ENCODE measurements at regions not wholly inside any gene's neighbourhood (a gene's known extent, or its start where the extent isn't known, plus 50 kb on each side); places are given as distances from the start of the nearest gene placed in this dataset.

- no peak for DNase-seq
These were observed 275.5 kb downstream of the MAP2K4 start for GRCh38 chr17:12296209-12296625.

GRCh38 chr17:12301551-12301950, 280.9 kb downstream of the MAP2K4 start:
- no peak for DNase-seq

- no peak for DNase-seq
These were observed 282.0 kb downstream of the MAP2K4 start for GRCh38 chr17:12302711-12303110.

- no peak for DNase-seq
These were observed 290.1 kb downstream of the MAP2K4 start for GRCh38 chr17:12310811-12311210.

GRCh38 chr17:12312692-12313091, 292.0 kb downstream of the MAP2K4 start:
- no peak for DNase-seq

GRCh38 chr17:12313786-12314185, 293.1 kb downstream of the MAP2K4 start:
- DNase-seq: no peak

GRCh38 chr17:12316021-12316420, 295.3 kb downstream of the MAP2K4 start:
- DNase-seq: no peak

GRCh38 chr17:12318571-12319266, 298.0 kb downstream of the MAP2K4 start:
- no peak for DNase-seq

- DNase-seq: no peak
These were observed 299.6 kb downstream of the MAP2K4 start for GRCh38 chr17:12320286-12320685.

GRCh38 chr17:12328204-12328603, 307.5 kb downstream of the MAP2K4 start:
- no peak for DNase-seq

GRCh38 chr17:12330456-12330855, 309.8 kb downstream of the MAP2K4 start:
- no peak for DNase-seq

GRCh38 chr17:12341328-12341727, 320.7 kb downstream of the MAP2K4 start:
- no peak for DNase-seq

- no peak for DNase-seq
These were observed 321.5 kb downstream of the MAP2K4 start for GRCh38 chr17:12342161-12342560.

GRCh38 chr17:12342609-12343435, 322.1 kb downstream of the MAP2K4 start:
- no peak for DNase-seq

- DNase-seq: no peak
These were observed 317.2 kb upstream of the MYOCD start for GRCh38 chr17:12348476-12348875.

GRCh38 chr17:12349297-12349696, 316.4 kb upstream of the MYOCD start:
- DNase-seq: no peak

- no peak for DNase-seq
These were observed 313.6 kb upstream of the MYOCD start for GRCh38 chr17:12352127-12352526.

GRCh38 chr17:12357600-12357999, 308.1 kb upstream of the MYOCD start:
- no peak for DNase-seq

- no peak for DNase-seq
These were observed 307.2 kb upstream of the MYOCD start for GRCh38 chr17:12358477-12358876.

- no peak for DNase-seq
These were observed 302.7 kb upstream of the MYOCD start for GRCh38 chr17:12362853-12363455.

GRCh38 chr17:12365805-12366204, 299.9 kb upstream of the MYOCD start:
- no peak for DNase-seq

- no peak for DNase-seq
These were observed 296.6 kb upstream of the MYOCD start for GRCh38 chr17:12369065-12369464.

- no peak for DNase-seq
These were observed 289.4 kb upstream of the MYOCD start for GRCh38 chr17:12376276-12376675.

- no peak for DNase-seq
These were observed 279.5 kb upstream of the MYOCD start for GRCh38 chr17:12386225-12386624.
